ENCODE measurements at regions not wholly inside any gene's neighbourhood (a gene's known extent, or its start where the extent isn't known, plus 50 kb on each side); places are given as distances from the start of the nearest gene placed in this dataset.
"Not testable (repeated sequence)": the region's sequence is repeated elsewhere in the genome, so short reads cannot be mapped to it uniquely, and the experiment has no call there.

- not testable (repeated sequence) for DNase-seq (ENCODE audit: low read depth)
These were observed 177.2 kb upstream of the TBX18 start for GRCh38 chr6:84941609-84942008.

- DNase-seq (ENCODE audit: low read depth): no peak
These were observed 164.8 kb upstream of the TBX18 start for GRCh38 chr6:84929212-84929611.

GRCh38 chr6:84927551-84927950 is 163.2 kb upstream of the TBX18 start:
- no peak for DNase-seq (ENCODE audit: low read depth)

GRCh38 chr6:84926189-84927155 is 162.1 kb upstream of the TBX18 start:
- DNase-seq (ENCODE audit: low read depth): no peak

- DNase-seq (ENCODE audit: low read depth): no peak
These were observed 157.5 kb upstream of the TBX18 start for GRCh38 chr6:84921891-84922290.

- DNase-seq (ENCODE audit: low read depth): no peak
These were observed 155.6 kb upstream of the TBX18 start for GRCh38 chr6:84920021-84920420.

- no peak for DNase-seq (ENCODE audit: low read depth)
These were observed 152.3 kb upstream of the TBX18 start for GRCh38 chr6:84916704-84917103.

GRCh38 chr6:84912472-84913322 is 148.3 kb upstream of the TBX18 start:
- DNase-seq (ENCODE audit: low read depth): no peak

GRCh38 chr6:84910906-84911607 is 146.7 kb upstream of the TBX18 start:
- DNase-seq (ENCODE audit: low read depth): no peak

GRCh38 chr6:84908304-84908904 is 144.0 kb upstream of the TBX18 start:
- DNase-seq (ENCODE audit: low read depth): no peak

GRCh38 chr6:84906514-84906913 is 142.1 kb upstream of the TBX18 start:
- DNase-seq (ENCODE audit: low read depth): no peak

GRCh38 chr6:84905823-84906222 is 141.4 kb upstream of the TBX18 start:
- DNase-seq (ENCODE audit: low read depth): no peak

- no peak for DNase-seq (ENCODE audit: low read depth)
These were observed 138.0 kb upstream of the TBX18 start for GRCh38 chr6:84902354-84902928.

GRCh38 chr6:84897988-84898594 is 133.7 kb upstream of the TBX18 start:
- DNase-seq (ENCODE audit: low read depth): peak; percentile 31

GRCh38 chr6:84897011-84897410 is 132.6 kb upstream of the TBX18 start:
- no peak for DNase-seq (ENCODE audit: low read depth)

GRCh38 chr6:84892671-84893070 is 128.3 kb upstream of the TBX18 start:
- peak; percentile 32 for DNase-seq (ENCODE audit: low read depth)

- DNase-seq (ENCODE audit: low read depth): no peak
These were observed 118.7 kb upstream of the TBX18 start for GRCh38 chr6:84882768-84883766.

GRCh38 chr6:84879385-84879784 is 115.0 kb upstream of the TBX18 start:
- not testable (repeated sequence) for DNase-seq (ENCODE audit: low read depth)

- no peak for DNase-seq (ENCODE audit: low read depth)
These were observed 113.3 kb upstream of the TBX18 start for GRCh38 chr6:84877515-84878210.

All from EH (cell line).